DMS 273 (cell line): ENCODE measurements at regions not wholly inside any gene's neighbourhood (a gene's known extent, or its start where the extent isn't known, plus 50 kb on each side); places are given as distances from the start of the nearest gene placed in this dataset.
"Not testable (repeated sequence)": the region's sequence is repeated elsewhere in the genome, so short reads cannot be mapped to it uniquely, and the experiment has no call there.

Source experiments
- DNase-seq: peaks from one replicate; lab custom pipeline; 2025; ENCODE audit not compliant: unreplicated experiment; lab: John Stamatoyannopoulos, UW

DNA sequence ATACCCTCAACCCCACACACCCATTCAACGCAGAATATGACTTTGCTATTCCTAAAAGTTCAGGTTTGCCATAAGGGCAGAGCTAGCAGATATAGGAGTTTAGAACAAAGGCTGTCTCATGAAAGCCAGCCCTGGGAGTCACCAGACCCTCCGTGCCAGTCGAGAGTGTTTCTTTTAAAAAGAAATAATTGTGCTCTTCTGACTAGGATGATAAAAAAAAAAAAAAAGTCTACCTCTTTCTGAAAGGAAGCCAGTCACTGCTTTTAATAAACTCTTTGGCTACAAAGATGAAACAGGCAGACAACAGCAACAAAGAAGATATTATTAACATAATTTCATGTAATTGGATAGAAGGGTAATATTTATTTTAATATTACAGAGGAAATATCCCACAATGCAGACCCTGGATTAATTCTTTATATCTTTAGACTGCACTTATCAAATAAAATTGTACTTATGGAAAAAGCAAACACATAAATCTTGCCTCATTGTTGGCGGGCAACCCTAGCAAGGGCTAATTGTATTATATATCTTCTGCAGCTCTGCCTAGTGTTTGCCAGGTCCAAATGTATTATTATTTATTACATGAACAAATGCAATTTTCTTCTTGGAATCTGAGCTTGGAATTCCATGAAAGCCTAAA lies 277.5 kb upstream of the DYNLRB2 start:
- DNase-seq = no peak

DNA sequence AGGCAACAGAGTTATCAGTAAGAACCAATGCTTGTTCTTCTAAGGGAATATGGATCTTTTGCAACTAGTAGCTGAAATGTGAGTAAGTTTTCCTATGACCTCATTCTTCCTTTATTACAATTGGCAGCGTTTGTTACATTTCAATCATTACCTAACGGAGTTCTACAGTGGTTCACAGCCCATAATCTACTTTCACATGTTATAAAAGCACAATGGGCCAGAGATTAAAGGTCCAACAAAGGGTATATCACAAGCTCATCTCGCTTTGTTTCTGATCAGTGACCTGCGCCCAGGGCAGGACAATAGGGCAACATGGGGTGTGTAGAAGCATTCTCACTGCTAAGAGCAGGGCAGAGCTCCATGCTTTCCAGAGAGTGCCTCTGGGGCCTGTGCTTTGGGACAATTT lies 279.9 kb upstream of the DYNLRB2 start:
- no peak for DNase-seq

DNA sequence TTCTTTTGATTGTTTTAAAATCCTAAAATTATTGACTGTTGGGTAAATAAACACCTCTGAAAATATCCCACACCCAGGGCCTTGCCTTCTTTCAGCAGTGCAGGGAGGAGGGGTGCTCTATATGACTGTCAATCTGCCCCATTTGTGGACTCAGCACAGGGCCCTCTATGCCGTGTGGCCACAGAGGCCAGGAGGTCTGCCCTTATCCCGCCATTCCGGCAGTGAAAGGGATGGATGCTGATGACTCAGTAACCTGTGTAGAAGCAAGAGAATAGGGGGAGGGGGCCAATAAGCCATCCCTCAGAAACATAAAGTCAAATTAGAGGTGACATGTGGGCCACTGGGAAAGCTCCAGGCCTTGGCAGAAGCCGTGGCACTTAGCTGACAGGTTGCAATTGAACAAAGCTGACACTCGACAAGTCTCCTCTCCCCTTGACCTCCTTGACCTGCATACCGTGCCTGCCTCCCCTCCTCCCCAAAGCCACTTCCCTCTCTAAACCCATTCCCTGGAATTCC lies 281.4 kb upstream of the DYNLRB2 start:
- no peak for DNase-seq

DNA sequence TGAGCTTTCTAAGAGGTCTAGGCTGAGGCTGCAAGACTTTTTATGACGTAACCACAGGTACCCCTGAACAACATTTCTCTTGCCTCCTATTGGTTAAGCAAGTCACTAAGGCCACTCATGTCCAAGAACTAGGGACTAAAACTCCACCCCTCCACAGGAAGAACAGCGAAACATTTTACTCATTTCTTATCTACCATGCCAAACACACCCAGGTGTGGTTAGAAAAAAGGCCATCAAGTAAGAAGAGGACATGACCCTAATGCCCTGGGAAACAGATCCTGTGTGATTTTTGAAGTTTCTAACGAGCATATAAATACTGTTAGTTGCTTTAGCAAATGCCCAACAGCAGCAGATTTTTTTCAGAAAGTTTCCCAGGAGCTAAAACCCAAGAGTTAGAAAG lies 282.4 kb upstream of the DYNLRB2 start:
- no peak for DNase-seq

DNA sequence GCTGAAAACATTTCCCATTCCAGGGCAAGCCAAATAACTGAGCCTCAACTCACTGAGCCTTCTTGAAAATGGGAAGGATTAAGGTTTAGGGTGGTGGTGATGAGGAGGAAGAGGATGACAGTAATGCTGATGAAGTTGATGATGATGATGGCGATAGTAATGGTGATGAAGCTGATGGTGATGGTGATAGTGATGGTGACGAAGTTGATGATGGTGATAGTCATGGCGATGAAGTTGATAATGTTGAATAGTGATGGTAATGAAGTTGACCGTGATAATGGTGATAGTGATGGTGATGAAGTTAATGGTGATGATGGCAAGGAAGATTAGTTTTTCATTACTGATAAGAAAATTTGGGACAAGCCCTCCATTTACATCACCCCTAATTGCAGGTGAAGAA lies 285.8 kb upstream of the DYNLRB2 start:
- no peak for DNase-seq

DNA sequence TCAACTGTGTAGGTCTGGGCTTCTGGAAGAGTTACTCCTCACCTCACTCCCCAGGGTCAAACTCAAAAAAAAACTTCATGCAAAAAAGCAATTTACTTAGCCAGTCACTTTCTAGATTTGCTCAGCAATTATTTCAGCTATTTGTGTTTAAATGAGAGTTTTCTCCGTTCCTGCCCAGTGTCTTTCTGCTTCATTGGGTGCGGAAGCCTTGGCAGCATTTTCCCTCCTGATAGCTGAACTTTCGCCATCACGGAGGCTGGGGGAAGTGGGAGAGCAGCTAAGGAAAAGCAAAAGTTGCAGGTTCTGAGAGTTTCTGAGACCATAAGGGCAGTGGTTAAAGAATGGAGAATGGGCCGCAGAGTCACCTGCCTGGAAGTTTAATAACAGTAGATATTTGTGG lies 287.1 kb upstream of the DYNLRB2 start:
- DNase-seq = no peak

DNA sequence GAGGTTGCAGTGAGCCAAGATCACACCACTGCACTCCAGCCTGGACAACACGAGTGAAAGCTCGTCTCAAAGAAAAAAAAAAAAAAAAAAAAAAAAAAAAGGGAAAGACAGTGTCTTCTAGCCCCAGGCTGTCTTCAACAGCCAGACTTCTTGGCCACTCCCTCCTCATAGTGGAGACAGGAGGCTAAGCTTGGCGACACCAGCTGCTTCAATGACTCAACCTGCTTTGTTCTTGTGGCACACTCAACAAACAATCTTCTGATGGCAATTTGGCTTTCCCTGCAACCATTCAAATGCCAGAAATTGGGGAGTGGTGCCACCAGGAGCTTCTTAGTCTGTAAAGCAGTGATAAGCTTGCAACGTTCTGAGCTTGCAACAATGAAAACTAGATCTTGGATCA lies 290.4 kb upstream of the DYNLRB2 start:
- no peak for DNase-seq

DNA sequence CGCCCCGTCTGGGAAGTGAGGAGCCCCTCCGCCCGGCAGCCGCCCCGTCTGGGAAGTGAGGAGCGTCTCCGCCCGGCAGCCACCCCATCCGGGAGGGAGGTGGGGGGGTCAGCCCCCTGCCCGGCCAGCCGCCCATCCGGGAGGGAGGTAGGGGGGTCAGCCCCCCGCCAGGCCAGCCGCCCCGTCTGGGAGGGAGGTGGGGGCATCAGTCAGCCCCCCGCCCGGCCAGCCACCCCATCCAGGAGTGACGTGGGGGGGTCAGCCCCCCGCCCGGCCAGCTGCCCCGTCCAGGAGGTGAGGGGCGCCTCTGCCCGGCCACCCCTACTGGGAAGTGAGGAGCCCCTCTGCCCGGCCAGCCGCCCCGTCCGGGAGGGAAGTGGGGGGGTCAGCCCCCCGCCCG lies 297.5 kb upstream of the DYNLRB2 start:
- DNase-seq = not testable (repeated sequence)

DNA sequence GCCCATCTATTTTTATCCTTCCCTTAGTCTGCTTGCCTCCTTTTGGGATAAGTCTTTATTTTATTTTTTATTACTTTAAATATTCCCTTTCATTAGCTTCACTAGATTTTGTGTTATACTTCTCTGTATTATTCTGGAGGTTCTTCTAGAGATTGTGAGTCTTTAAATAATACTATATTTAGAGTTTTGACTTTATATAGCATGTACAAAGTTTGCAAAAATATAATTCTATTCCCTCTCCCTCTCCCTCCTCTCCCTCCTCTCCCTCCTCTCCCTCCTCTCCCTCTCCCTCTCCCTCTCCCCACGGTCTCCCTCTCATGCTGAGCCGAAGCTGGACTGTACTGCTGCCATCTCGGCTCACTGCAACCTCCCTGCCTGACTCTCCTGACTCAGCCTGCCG lies 298.5 kb upstream of the DYNLRB2 start:
- DNase-seq = not testable (repeated sequence)

DNA sequence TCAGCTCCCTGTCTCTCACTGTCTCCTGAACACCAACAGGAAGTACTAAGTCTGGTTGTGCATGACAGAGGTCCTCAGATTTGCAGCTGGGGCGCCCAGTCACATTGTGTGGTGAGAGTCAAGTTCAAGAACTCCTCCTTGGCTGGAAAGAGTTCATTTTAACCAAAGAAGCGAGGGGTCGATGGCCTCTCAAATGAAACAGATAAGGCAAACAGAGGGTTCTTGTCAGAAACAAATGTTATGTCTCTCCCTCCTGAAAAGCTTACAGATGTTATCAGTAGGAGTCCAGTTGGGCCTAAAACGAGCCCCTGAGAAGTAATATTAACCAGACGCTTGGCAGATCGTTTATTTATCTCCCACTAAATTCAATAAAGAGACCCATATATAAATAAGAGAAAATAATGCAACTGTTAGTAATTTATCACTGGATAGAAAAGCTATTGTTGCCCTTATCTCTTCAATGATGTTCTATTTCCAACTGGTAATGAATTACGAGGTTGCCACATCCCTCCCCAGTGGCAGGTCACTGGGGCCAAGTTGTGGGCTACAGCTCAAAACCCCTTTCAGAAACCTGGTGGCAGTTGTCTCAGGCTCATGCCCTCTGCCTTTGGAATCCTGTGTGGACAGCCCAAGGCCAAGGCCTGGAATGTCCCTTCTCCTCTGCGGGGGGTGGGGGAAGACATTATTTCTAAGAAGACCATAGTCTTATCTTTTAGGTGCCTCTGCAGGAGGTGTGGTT lies 307.5 kb upstream of the DYNLRB2 start:
- DNase-seq = no peak

DNA sequence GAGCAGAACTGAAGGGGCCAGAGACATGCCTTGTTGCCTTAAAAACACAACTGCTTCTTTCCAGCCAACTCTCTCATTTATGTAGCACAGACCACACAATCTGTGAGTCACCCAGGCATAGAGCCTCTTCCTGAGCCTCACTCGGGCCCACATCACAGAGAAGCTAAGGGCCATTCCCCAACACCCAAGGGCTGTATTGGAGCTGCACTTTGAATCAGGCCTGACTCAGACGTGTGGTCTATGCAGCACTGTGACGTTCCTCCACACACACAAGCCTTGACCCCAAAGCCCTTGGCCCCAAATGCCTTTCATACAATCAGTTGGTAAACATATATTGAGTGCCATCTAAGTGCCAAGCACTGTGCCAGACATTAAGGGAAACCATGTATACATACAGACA lies 308.9 kb upstream of the DYNLRB2 start:
- no peak for DNase-seq

DNA sequence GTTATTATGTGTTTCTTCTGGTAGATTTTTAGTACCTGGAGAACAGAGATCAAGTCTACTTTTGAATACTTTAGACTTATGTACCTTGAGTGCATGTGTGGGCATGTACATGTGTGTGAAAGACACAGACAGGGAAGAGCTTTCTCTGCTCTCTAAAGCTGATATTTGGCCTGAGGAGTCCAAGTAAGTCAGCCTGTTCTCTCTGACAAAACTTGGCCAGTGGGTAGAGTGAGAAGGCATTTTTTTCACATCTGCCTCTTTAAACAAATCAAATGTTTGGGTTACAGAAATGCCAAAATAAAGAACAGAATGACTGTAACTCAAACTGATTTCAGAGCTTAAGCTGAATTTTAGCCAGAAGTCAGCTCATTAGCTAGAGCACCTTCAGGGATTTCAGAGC lies 309.7 kb upstream of the DYNLRB2 start:
- DNase-seq = no peak

DNA sequence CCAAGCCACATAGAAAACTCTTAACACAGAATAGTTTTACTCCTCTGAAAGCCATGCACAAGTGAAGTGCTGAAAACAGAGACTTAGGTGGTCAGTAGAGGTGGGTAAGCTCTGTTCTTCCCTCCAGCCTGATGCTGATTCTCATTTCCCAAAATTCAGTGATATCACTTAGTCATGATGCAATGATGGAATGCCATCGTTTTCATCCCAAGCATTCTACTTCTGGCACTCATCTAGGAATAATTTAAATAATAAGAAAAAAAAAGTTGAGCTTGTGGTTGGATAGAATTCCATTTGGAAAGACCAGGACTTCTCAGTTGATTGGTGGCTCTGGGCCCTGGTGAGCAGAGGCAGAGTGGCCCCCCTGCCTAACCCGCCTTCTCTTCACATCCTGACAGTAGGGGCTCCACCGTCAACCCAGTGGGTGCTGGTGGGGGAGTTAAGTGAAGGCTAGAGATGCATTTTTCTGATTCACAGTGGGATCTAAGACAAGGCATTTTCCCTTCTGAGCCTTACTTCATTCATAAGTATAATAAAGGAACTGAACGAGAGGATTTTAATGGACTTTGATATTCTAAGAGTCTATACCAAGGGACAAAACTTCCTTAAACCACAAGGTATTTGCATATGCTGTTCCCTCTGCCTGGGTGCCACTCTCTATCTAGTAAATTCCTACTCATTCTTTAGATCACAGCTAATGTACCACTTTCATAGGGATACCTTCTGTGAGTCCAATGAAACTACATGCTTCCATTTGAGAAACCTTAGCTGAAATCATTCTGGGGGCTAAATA lies 310.3 kb upstream of the DYNLRB2 start:
- no peak for DNase-seq

DNA sequence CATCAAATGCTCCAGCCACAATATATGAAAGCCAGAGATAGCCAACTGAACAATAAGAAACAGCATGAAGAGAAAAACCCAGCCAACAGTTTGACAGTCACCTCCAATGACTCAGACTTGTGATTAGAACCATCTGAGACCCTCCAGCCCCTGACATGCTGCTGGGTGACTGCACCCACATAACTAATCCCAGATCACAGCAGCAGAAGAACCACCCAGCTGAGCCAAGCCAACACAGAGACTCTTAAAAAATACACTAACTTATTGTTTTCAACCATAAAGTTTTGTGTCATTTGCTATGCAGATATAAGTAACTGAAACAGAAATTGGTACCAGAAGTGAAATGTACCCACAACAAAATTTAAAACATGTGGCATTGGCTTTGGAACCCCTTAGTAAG lies 314.3 kb upstream of the DYNLRB2 start:
- DNase-seq = no peak

DNA sequence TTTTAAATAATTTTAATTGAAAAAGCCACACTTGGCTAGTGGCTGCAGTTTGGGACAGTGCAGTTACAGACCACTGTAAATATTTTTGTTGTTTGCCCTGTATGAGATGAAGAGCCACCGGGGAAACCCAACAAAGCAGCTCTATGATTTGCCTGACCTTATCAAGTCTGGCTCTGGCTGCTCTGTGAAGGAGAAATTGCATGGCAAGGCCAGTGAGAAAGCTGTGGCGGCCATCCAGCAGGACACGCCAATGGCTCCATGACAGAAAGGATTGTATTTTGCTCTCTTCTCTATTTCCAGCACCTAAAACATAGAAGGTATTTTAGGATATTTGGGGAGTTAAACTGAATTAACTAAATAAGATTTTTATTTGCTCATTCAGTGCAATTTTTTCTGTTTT lies 330.0 kb upstream of the DYNLRB2 start:
- no peak for DNase-seq

DNA sequence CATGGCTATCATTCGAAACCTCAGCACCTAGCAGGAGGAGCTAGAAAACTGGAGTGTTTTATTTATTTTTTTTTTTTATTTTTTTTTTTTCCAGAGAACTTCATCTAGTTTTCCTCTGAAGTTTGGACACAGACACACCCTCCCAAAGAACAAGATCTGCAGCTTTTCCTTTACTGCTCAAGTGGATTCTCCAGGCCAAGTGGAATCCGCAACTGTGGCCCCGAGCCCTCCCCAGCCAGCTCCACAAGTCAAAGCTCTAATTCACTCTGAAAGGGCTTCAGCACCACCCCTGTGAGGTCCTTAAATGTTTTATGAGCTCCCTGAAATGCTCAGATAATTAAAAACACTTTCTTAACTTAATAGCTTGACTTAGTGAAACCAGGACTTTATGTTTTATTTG lies 332.1 kb upstream of the DYNLRB2 start:
- DNase-seq = no peak

DNA sequence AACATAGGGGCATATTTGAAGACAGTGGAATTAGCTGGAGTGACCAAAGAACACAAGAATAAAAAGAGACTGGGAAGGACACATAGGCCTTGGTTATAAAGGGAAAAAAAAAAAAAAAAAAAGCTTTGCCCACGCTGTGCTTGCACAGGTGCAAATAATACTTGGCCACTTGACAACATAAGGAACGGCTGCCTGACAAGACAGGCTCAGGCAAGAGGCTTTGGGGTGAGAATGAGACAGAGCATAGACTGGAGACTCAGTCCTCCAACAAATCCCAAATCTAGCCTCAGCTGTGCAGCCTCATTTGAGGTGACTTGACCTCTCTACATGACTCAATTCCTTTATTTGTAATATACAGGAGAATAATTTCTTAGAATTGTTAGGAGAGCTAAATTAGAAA lies 332.8 kb upstream of the DYNLRB2 start:
- DNase-seq = no peak

DNA sequence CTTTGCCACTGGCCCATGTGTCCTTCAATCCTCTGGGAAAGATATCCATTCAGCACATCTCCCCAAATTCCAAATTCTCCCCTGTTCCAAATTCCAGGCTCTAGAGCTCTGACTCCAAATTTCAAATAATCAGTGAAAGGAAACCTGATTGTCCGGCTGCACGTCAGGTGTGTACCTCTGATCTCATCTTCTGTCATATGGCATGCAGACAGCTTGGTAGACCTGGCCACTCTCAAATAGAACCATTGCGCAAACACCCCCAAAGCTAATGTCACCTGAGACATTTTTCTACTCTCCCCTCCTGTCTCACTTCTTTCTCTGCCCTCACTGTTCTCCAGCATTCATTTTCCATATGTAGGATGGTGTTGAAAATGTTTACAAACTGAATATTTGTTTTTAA lies 337.0 kb upstream of the DYNLRB2 start:
- DNase-seq = no peak

DNA sequence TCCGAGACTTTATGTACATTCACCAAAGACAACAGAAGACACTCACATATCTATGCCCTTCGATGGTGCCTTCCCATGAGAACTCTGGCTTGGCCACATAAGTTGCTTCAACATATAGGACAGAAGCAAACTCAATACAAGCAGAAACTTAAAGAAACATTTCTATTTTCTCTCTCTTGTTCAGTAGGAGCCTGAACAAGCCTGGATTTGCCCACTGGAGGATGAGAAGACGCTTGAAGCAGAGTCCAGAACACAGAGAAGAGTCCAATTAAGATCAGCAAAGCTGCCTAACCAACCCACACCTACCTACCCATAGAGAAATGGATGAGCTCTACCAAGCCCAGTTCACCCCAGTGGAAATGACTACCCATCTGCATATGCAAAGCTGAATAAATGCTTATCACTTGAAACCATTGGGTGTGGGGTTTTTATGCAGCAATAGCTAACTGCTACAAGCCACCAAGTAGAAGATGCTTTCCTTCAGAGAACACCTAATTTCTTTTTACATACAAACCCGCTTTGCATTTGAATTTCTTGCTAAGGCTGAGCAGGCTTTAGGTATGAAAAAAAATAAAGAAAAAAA lies 337.9 kb upstream of the DYNLRB2 start:
- DNase-seq = no peak

DNA sequence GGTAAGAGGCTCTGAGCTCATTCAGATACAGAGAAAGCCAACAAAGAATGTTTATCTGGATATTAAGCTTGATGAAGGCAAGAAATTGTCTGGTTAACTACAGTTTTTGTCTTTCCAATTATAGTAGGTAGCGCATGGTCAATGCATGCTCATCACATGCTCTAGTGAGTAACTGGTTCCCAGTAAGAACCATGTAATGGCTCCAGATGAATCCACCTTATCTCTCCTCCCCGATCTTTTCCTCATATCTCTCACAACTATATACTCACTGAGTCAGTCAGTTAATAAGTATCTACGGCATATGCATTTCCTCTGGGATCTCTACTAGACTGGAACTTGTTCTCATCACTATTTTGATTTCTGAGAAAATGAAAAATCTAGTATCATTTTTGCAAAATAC lies 340.7 kb upstream of the DYNLRB2 start:
- DNase-seq = no peak

DNA sequence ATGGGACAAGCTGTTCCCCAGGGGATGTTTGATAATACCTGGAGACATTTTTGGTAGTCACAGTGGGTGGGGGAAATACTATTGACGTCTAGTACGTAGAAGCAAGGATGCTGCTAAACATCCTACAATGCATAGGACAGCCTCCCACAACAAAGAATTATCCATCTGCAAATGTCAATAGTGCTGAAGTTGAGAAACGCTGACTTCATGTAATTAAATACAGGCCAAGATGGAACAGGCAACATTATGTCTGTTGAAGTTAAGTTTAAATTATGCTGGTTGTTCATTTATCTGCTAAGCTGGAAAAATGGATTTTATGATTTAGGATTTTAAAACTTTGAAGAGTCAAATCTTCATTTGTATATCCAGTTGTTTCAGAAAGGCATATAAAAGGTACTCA lies 341.2 kb upstream of the DYNLRB2 start:
- no peak for DNase-seq
